Endothelial cell of umbilical vein (primary cell): ENCODE measurements at regions not wholly inside any gene's neighbourhood (a gene's known extent, or its start where the extent isn't known, plus 50 kb on each side); places are given as distances from the start of the nearest gene placed in this dataset.
"Not testable (repeated sequence)": the region's sequence is repeated elsewhere in the genome, so short reads cannot be mapped to it uniquely, and the experiment has no call there.

Experiments used
- CTCF ChIP-seq, 2 donors: IDR thresholded peaks; 1 replicate in 1 of 2; 2 replicates in 1 of 2; pipeline ENCODE4 v1.5.1; 2011; ENCODE audit warnings: low read length in 2 of 2, mild to moderate bottlenecking in 2 of 2, moderate library complexity in 2 of 2, control low read depth in 1 of 2, inconsistent platforms in 1 of 2, low read depth in 1 of 2; ENCODE audit not compliant: insufficient read depth in 1 of 2; ENCODE audit errors: extremely low read depth in 1 of 2
- MAX ChIP-seq: IDR thresholded peaks from 2 replicates; pipeline ENCODE4 v1.6.1; 2011; ENCODE audit not compliant: insufficient read depth, insufficient read length
- POLR2A ChIP-seq: IDR thresholded peaks from 2 replicates; pipeline ENCODE4 v1.6.1; 2012; ENCODE audit warnings: low read depth, mild to moderate bottlenecking, control low read depth, low read length
- POLR2AphosphoS5 ChIP-seq: IDR thresholded peaks from 2 replicates; pipeline ENCODE4 v1.6.1; 2012; ENCODE audit warnings: low read depth, mild to moderate bottlenecking, control low read depth, low read length, moderate library complexity; ENCODE audit not compliant: insufficient read depth

GRCh38 chr13:100766570-100766969 lies 92.0 kb upstream of the TMTC4 start:
- TF ChIP-seq CTCF (IDR thresholded peaks at IDR 0.05; ENCODE audit: extremely low read depth in 1 of 2, insufficient read depth in 1 of 2, low read depth in 1 of 2, low read length in 2 of 2); POLR2A; MAX; POLR2AphosphoS5: not testable (repeated sequence)
